GM18511 (cell line): ENCODE measurements at regions not wholly inside any gene's neighbourhood (a gene's known extent, or its start where the extent isn't known, plus 50 kb on each side); places are given as distances from the start of the nearest gene placed in this dataset.

Experiments used
- ATAC-seq: cut with Tn5 transposase; IDR thresholded peaks from one replicate; pipeline ENCODE4 v1.9.1; 2021; ENCODE audit warnings: mild to moderate bottlenecking, moderate library complexity; ENCODE audit not compliant: unreplicated experiment

GRCh38 chr5:67266654-67267350 is 70.2 kb upstream of the CD180 start:
- no peak for ATAC-seq

GRCh38 chr5:67265951-67266350 is 69.4 kb upstream of the CD180 start:
- ATAC-seq: no peak

DNA sequence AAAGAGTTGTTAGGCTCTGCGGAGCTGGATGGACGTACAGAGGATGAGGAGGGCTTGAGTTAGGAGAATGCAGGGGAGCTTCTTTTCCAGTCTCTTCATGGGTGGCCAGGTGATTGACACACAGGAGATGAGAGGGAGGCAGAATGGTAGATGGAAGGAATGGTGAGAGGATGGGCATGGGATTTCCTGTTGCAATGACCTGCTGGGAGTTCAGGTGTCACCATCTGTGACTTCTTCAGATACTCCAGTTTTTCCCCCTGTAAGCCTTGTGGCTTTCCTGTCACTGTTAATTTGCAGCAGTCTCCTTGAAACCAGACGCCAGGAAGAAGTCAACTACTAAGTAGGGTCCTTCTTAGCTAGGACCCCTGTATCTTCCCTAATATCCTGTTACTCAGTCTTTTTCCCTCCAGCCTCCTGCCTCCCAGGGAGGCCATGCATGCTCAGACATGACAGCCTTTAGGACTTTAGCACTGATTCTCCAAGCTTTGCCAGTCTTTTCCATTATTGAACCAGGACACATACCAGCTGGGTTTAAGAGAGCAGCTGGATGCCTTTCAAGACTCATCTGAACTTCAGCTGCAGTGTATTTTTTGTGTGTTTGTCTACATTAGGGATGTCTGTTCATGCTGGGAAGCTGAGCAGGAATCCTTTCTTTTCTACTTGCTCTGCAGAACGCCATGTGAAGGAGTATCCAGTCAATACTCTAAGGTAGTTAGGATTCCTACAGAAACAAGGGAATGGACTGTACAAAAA is 67.2 kb upstream of the CD180 start:
- ATAC-seq: no peak

DNA sequence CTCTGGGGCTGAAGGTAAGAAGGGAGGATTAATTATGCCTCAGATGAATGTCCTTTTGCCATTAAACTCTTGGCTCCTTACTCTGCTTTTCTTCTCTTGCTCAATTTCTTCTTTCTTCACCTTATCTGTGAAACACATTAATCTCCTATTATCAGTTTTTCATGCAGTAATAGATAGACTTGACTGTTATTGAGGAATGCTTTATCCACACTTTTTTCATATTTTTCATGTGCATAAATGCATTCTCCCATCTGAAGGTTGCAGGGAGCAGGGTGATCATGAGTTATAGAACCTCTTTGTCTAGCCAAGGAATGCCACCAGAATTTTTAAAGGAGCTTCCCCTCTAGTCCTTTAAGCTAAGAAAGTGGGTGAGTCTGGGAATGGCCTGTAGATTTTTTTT is 66.4 kb upstream of the CD180 start:
- ATAC-seq: no peak

GRCh38 chr5:67262206-67262605 is 65.6 kb upstream of the CD180 start:
- no peak for ATAC-seq

DNA sequence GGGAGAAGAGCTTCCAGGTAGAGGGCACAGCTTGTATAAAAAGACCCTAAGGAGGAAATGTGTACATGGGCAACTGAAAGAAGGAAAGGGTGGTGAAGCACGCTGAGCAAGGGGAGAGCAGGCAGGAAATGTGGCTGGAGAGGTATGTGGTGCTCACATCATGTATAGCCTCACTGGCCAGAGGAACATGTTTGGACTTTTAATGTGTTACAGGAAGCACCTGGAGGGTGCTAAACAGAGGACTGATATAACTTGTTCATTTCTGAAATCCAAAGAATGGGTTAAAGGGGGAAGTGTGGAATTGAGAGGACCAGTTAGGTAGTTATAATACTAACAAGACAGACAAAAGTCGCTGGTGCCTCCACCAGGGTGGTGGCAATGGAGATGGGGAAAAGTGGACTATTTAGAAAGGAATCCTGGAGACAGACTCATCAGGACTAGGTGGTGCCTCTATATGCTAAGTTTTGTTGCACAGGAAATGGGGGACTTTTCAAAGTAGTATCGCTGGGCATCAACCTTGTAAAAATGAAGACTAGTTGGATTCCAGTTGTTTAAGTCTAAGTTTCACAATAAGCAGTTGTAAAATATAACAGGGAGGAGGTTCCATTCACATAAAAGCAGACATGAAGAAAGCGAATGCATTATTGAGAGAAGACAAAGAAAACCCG is 63.1 kb upstream of the CD180 start:
- no peak for ATAC-seq

- no peak for ATAC-seq
Observed at GRCh38 chr5:67257500-67257899, 60.9 kb upstream of the CD180 start.

GRCh38 chr5:67257077-67257476 is 60.5 kb upstream of the CD180 start:
- ATAC-seq: no peak

- ATAC-seq: no peak
Observed at GRCh38 chr5:67255881-67256280, 59.3 kb upstream of the CD180 start.

GRCh38 chr5:67253911-67254310 is 57.3 kb upstream of the CD180 start:
- no peak for ATAC-seq

DNA sequence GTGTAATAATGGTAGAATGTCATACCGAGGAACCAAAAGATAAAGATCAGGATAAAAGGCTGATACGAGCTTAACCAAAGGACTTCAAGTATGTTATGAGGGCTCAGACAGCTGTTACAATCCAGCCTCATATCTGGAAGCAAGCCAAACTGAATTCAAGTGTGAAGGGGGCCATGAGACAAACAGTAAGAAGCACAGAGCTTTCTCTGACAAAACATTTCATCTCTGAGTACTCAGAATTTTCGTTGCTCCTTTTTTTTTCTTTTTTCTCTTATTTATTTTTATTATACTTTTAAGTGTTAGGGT is 52.9 kb upstream of the CD180 start:
- no peak for ATAC-seq

- no peak for ATAC-seq
Observed at GRCh38 chr5:67248703-67249589, 52.3 kb upstream of the CD180 start.

- ATAC-seq: no peak
Observed at GRCh38 chr5:67246546-67247268, 50.1 kb upstream of the CD180 start.
